Neural progenitor cell (in vitro differentiated cells): ENCODE measurements at regions not wholly inside any gene's neighbourhood (a gene's known extent, or its start where the extent isn't known, plus 50 kb on each side); places are given as distances from the start of the nearest gene placed in this dataset.

Source experiments
- CTCF ChIP-seq: fragments of 200-600 bp; sonication (generic); IDR thresholded peaks from 2 replicates; pipeline ENCODE4 v1.5.1; 2017; ENCODE audit warnings: antibody characterized with exemption, mild to moderate bottlenecking
- EZH2 ChIP-seq: fragments of 200-600 bp; sonication (generic); IDR thresholded peaks from 2 replicates; pipeline ENCODE4 v1.6.1; 2017; ENCODE audit warnings: antibody characterized with exemption, mild to moderate bottlenecking, moderate library complexity

GRCh38 chr7:12943781-12944180, 256.3 kb downstream of the ARL4A start:
- TF ChIP-seq CTCF, result no peak
- no peak for TF ChIP-seq EZH2
